ENCODE measurements at regions not wholly inside any gene's neighbourhood (a gene's known extent, or its start where the extent isn't known, plus 50 kb on each side); places are given as distances from the start of the nearest gene placed in this dataset.
A peak's percentile ranks its signal among the peaks of the same experiment; 100 is the strongest.

- DNase-seq, result no peak
Observed at GRCh38 chr5:34511481-34511880, 144.6 kb upstream of the RAI14 start.

GRCh38 chr5:34511915-34512314 is 144.2 kb upstream of the RAI14 start:
- no peak for DNase-seq

- no peak for DNase-seq
Observed at GRCh38 chr5:34516166-34516565, 140.0 kb upstream of the RAI14 start.

- no peak for DNase-seq
Observed at GRCh38 chr5:34516686-34517085, 139.4 kb upstream of the RAI14 start.

GRCh38 chr5:34517249-34517648 is 138.9 kb upstream of the RAI14 start:
- DNase-seq, result no peak

GRCh38 chr5:34519489-34520220 is 136.5 kb upstream of the RAI14 start:
- DNase-seq, result no peak

- no peak for DNase-seq
Observed at GRCh38 chr5:34521628-34522290, 134.4 kb upstream of the RAI14 start.

- peak; percentile 42 for DNase-seq
Observed at GRCh38 chr5:34522599-34523386, 133.3 kb upstream of the RAI14 start.

- no peak for DNase-seq
Observed at GRCh38 chr5:34523387-34523726, 132.8 kb upstream of the RAI14 start.

- DNase-seq, result no peak
Observed at GRCh38 chr5:34524123-34524522, 132.0 kb upstream of the RAI14 start.

GRCh38 chr5:34525761-34526160 is 130.4 kb upstream of the RAI14 start:
- no peak for DNase-seq

GRCh38 chr5:34526682-34527305 is 129.3 kb upstream of the RAI14 start:
- DNase-seq, result no peak

- no peak for DNase-seq
Observed at GRCh38 chr5:34529581-34530331, 126.4 kb upstream of the RAI14 start.

GRCh38 chr5:34530637-34531036 is 125.5 kb upstream of the RAI14 start:
- DNase-seq, result no peak

- no peak for DNase-seq
Observed at GRCh38 chr5:34531751-34532360, 124.3 kb upstream of the RAI14 start.

- no peak for DNase-seq
Observed at GRCh38 chr5:34533582-34534522, 122.3 kb upstream of the RAI14 start.

- DNase-seq, result no peak
Observed at GRCh38 chr5:34534523-34535103, 121.5 kb upstream of the RAI14 start.

GRCh38 chr5:34535433-34535832 is 120.7 kb upstream of the RAI14 start:
- DNase-seq, result no peak

- DNase-seq, result no peak
Observed at GRCh38 chr5:34535944-34536623, 120.0 kb upstream of the RAI14 start.

GRCh38 chr5:34536699-34537098 is 119.4 kb upstream of the RAI14 start:
- no peak for DNase-seq
